ENCODE measurements at regions not wholly inside any gene's neighbourhood (a gene's known extent, or its start where the extent isn't known, plus 50 kb on each side); places are given as distances from the start of the nearest gene placed in this dataset.

GRCh38 chr15:99452728-99453636 lies 112.8 kb upstream of the MEF2A start (continued):
- no peak for TF ChIP-seq TCF3 (IDR thresholded peaks at IDR 0.05; ENCODE audit: borderline replicate concordance, insufficient read depth, low read depth, low read length)
- peak; percentile 73 for TF ChIP-seq DPF2 (IDR thresholded peaks at IDR 0.05)
- TF ChIP-seq SP1 (IDR thresholded peaks at IDR 0.05; ENCODE audit: low read depth, low read length): peak; percentile 12
- peak; percentile 33; the same call in 1 of the 2 replicates for TF ChIP-seq ZNF687 (IDR thresholded peaks at IDR 0.05)
- no peak for TF ChIP-seq PML (IDR thresholded peaks at IDR 0.05; ENCODE audit: low read length)
- TF ChIP-seq TCF7 (IDR thresholded peaks at IDR 0.05; ENCODE audit: borderline replicate concordance): no peak
- TF ChIP-seq NR2F1 (conservative IDR thresholded peaks at IDR 0.05): peak; percentile 85
- TF ChIP-seq GATAD2B (conservative IDR thresholded peaks at IDR 0.05; ENCODE audit: low read depth): peak; percentile 0
- TF ChIP-seq NFIC (IDR thresholded peaks at IDR 0.05; ENCODE audit: low read depth, low read length): no peak
- TF ChIP-seq POLR2AphosphoS5 (IDR thresholded peaks at IDR 0.05; ENCODE audit: low read length): no peak
- TF ChIP-seq EED (IDR thresholded peaks at IDR 0.05; ENCODE audit: low read depth): peak; percentile 86
- TF ChIP-seq SREBF2 (IDR thresholded peaks at IDR 0.05; ENCODE audit: low read length): no peak
- no peak for TF ChIP-seq ZNF207 (IDR thresholded peaks at IDR 0.05; ENCODE audit: borderline replicate concordance)
- 0 out of 3 replicates have a peak, but pooled peaks of 1 of the 2 experiments have one; percentile 13 for TF ChIP-seq EGR1 (IDR thresholded peaks at IDR 0.05; ENCODE audit: borderline replicate concordance in 1 of 2, low read depth in 2 of 2, low read length in 2 of 2)
- TF ChIP-seq ZBTB40 (IDR thresholded peaks at IDR 0.05; ENCODE audit: borderline replicate concordance): no peak
- peak; percentile 65; the same call in 1 of the 2 replicates for TF ChIP-seq PAX5 (IDR thresholded peaks at IDR 0.05; ENCODE audit: borderline replicate concordance, low read depth, low read length)
- peak; percentile 31; the same call in 1 of the 2 replicates for TF ChIP-seq RELB (IDR thresholded peaks at IDR 0.05; ENCODE audit: low read depth)
- no peak for TF ChIP-seq SIX5 (IDR thresholded peaks at IDR 0.05; ENCODE audit: low read depth, low read length, severe bottlenecking)
- peak; percentile 29 to 63; a peak in 1 of 4 replicates for TF ChIP-seq BHLHE40 (IDR thresholded peaks at IDR 0.05; ENCODE audit: borderline replicate concordance in 1 of 2, low read depth in 2 of 2, low read length in 1 of 2)
